Chondrocyte (in vitro differentiated cells): ENCODE measurements at regions not wholly inside any gene's neighbourhood (a gene's known extent, or its start where the extent isn't known, plus 50 kb on each side); places are given as distances from the start of the nearest gene placed in this dataset.

Experiments used
- DNase-seq: peaks from one replicate; pipeline ENCODE4 v3.0.0; 2021; ENCODE audit warnings: mixed read lengths, low spot score
- H3K27ac Mint-ChIP-seq: one replicate; pipeline ENCODE4 v1.8.0; 2021; ENCODE audit warnings: mild to moderate bottlenecking, moderate library complexity, mixed read lengths; ENCODE audit not compliant: unreplicated experiment
- H3K27me3 Mint-ChIP-seq: 2 replicates; pipeline ENCODE4 v1.8.0; 2021; ENCODE audit warnings: low read depth, mixed read lengths
- H3K36me3 Mint-ChIP-seq: 2 replicates; pipeline ENCODE4 v1.8.0; 2021; ENCODE audit warnings: low read depth, mixed read lengths
- H3K4me1 Mint-ChIP-seq: 2 replicates; pipeline ENCODE4 v1.8.0; 2021; ENCODE audit warnings: low read depth, mild to moderate bottlenecking, mixed read lengths
- H3K4me3 Mint-ChIP-seq: one replicate; pipeline ENCODE4 v1.8.0; 2021; ENCODE audit warnings: mild to moderate bottlenecking, moderate library complexity, mixed read lengths; ENCODE audit not compliant: unreplicated experiment
- H3K9me3 Mint-ChIP-seq: 2 replicates; pipeline ENCODE4 v1.8.0; 2021; ENCODE audit warnings: low read depth, mixed read lengths
- CTCF ChIP-seq: fragments of 200-600 bp; sonication (generic); IDR thresholded peaks from 2 replicates; pipeline ENCODE4 v1.5.0; 2021; ENCODE audit warnings: antibody characterized with exemption, mild to moderate bottlenecking, moderate library complexity

GRCh38 chr15:97561529-97561928 is 399.0 kb upstream of the ARRDC4 start:
- no peak overlapping the region for H3K27ac Mint-ChIP-seq
- no peak overlapping the region for H3K4me3 Mint-ChIP-seq
- no peaks in the 10 kb centered on the region for H3K27me3 Mint-ChIP-seq
- H3K9me3 Mint-ChIP-seq = peaks cover 3% of the 10 kb centered on the region
- H3K4me1 Mint-ChIP-seq = no peaks in the 10 kb centered on the region
- no peaks in the 10 kb centered on the region for H3K36me3 Mint-ChIP-seq
- no peak for DNase-seq
- no peak for TF ChIP-seq CTCF

GRCh38 chr15:97563516-97563915 is 397.0 kb upstream of the ARRDC4 start:
- H3K9me3 Mint-ChIP-seq = peaks cover under 1% of the 10 kb centered on the region
- no peak overlapping the region for H3K4me3 Mint-ChIP-seq
- no peak for TF ChIP-seq CTCF
- no peaks in the 10 kb centered on the region for H3K36me3 Mint-ChIP-seq
- H3K27me3 Mint-ChIP-seq = no peaks in the 10 kb centered on the region
- H3K27ac Mint-ChIP-seq = no peak overlapping the region
- H3K4me1 Mint-ChIP-seq = peaks cover 11% of the 10 kb centered on the region
- DNase-seq = no peak

- Mint-ChIP-seq H3K36me3 (no peaks in the 10 kb centered on the region), H3K4me1 (peaks cover 11% of the 10 kb centered on the region), H3K4me3 (no peak overlapping the region), H3K27ac (no peak overlapping the region), H3K27me3 (no peaks in the 10 kb centered on the region), H3K9me3 (peaks cover 3% of the 10 kb centered on the region)
- no peak for TF ChIP-seq CTCF
- no peak for DNase-seq
Measured at GRCh38 chr15:97566961-97567360, 393.5 kb upstream of the ARRDC4 start.

GRCh38 chr15:97567411-97567810 is 393.1 kb upstream of the ARRDC4 start:
- peaks cover 3% of the 10 kb centered on the region for H3K9me3 Mint-ChIP-seq
- no peak overlapping the region for H3K4me3 Mint-ChIP-seq
- H3K27ac Mint-ChIP-seq = peak overlapping the region; percentile 2
- no peaks in the 10 kb centered on the region for H3K36me3 Mint-ChIP-seq
- no peak for TF ChIP-seq CTCF
- no peaks in the 10 kb centered on the region for H3K27me3 Mint-ChIP-seq
- no peak for DNase-seq
- H3K4me1 Mint-ChIP-seq = peaks cover 11% of the 10 kb centered on the region

GRCh38 chr15:97576929-97577645 is 383.4 kb upstream of the ARRDC4 start:
- Mint-ChIP-seq H3K27ac (no peak overlapping the region), H3K4me3 (no peak overlapping the region)
- TF ChIP-seq CTCF = no peak

More at GRCh38 chr15:97576929-97577645, 383.4 kb upstream of the ARRDC4 start:
- Mint-ChIP-seq H3K9me3 (peaks cover 4% of the 10 kb centered on the region), H3K27me3 (no peaks in the 10 kb centered on the region), H3K4me1 (no peaks in the 10 kb centered on the region), H3K36me3 (peaks cover under 1% of the 10 kb centered on the region)
- no peak for DNase-seq
